Breast epithelium (tissue), 4 donors: ENCODE measurements at regions not wholly inside any gene's neighbourhood (a gene's known extent, or its start where the extent isn't known, plus 50 kb on each side); places are given as distances from the start of the nearest gene placed in this dataset.

ENCODE experiments used
- DNase-seq, 2 donors: peaks; one replicate each; pipeline ENCODE4 v3.0.0-alpha.2; 2019; ENCODE audit warnings: low spot score in 2 of 2
- H3K27ac ChIP-seq, 2 donors: fragments of 200-600 bp; sonication (generic) in 1 of 2; one replicate each; pipeline ENCODE4 v1.5.1; 2016 to 2019; ENCODE audit warnings: mild to moderate bottlenecking in 1 of 2
- H3K27me3 ChIP-seq, 2 donors: fragments of 200-600 bp; sonication (generic) in 1 of 2; one replicate each; pipeline versions ENCODE4 v1.5.1 to v1.6.0; 2017 to 2019; ENCODE audit warnings: control low read depth in 1 of 2, mild to moderate bottlenecking in 1 of 2
- H3K36me3 ChIP-seq: fragments of 200-600 bp; one replicate; pipeline ENCODE4 v1.5.1; 2019
- H3K4me1 ChIP-seq, 2 donors: fragments of 200-600 bp; sonication (generic); one replicate each; pipeline ENCODE4 v1.5.1; 2016 to 2019; ENCODE audit warnings: control low read depth in 1 of 2
- H3K4me3 ChIP-seq, 3 donors: fragments of 200-600 bp; sonication (generic); 1 replicate in 2 of 3; 2 replicates in 1 of 3; pipeline ENCODE4 v1.5.1; 2016 to 2019; ENCODE audit warnings: mild to moderate bottlenecking in 3 of 3, moderate library complexity in 2 of 3
- H3K9me3 ChIP-seq, 2 donors: fragments of 200-600 bp; sonication (generic) in 1 of 2; one replicate each; pipeline ENCODE4 v1.5.1; 2016 to 2019; ENCODE audit warnings: control low read depth in 1 of 2
- CTCF ChIP-seq, 3 donors: fragments of 450-650 bp; IDR thresholded peaks; one replicate each; pipeline ENCODE4 v1.5.1; 2016 to 2017; ENCODE audit warnings: antibody characterized with exemption in 3 of 3, mild to moderate bottlenecking in 3 of 3, moderate library complexity in 3 of 3
- POLR2A ChIP-seq: fragments of 450-650 bp; IDR thresholded peaks from one replicate; pipeline ENCODE4 v1.6.1; 2016; ENCODE audit warnings: antibody characterized with exemption, mild to moderate bottlenecking, moderate library complexity
- POLR2AphosphoS5 ChIP-seq, 3 donors: sonication (generic); formaldehyde crosslinking; IDR thresholded peaks; one replicate each; pipeline ENCODE4 v1.6.1; 2017; ENCODE audit warnings: antibody characterized with exemption in 3 of 3
- intact Hi-C: fragments of 100-400 bp; cut with DNase I; formaldehyde crosslinking; loops from one replicate; pipeline ENCODE4 v1.15.1; 2023; ENCODE audit warnings: low total_unique reads

DNA sequence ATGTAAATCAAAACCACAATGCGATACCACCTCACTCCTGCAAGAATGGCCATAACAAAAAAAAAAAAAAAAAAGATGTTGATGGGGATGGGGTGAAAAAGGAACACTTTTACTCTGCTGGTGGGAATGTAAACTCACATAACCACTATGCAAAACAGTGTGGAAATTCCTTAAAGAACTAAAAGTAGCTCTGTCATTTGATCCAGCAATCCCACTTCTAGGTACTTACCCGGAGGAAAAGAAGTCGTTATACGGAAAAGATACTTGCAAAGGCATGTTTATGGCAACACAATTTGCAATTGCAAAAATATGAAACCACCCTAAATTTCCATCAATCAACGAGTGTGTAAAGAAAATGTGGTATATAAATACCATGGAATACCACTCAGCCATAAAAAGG, 205.0 kb downstream of the TENT4A start:
- TF ChIP-seq POLR2AphosphoS5 (IDR thresholded peaks at IDR 0.05) = no peak
- no peak for TF ChIP-seq CTCF (IDR thresholded peaks at IDR 0.05)
- no peak for TF ChIP-seq POLR2A
- intact Hi-C loops = no loop called here
- Histone ChIP-seq H3K4me1 (no peaks in the 10 kb centered on the region), H3K9me3 (no peaks in the 10 kb centered on the region), H3K4me3 (no peak overlapping the region), H3K36me3 (no peaks in the 10 kb centered on the region), H3K27me3 (no peaks in the 10 kb centered on the region), H3K27ac (no peak overlapping the region)
- no peak for DNase-seq

DNA sequence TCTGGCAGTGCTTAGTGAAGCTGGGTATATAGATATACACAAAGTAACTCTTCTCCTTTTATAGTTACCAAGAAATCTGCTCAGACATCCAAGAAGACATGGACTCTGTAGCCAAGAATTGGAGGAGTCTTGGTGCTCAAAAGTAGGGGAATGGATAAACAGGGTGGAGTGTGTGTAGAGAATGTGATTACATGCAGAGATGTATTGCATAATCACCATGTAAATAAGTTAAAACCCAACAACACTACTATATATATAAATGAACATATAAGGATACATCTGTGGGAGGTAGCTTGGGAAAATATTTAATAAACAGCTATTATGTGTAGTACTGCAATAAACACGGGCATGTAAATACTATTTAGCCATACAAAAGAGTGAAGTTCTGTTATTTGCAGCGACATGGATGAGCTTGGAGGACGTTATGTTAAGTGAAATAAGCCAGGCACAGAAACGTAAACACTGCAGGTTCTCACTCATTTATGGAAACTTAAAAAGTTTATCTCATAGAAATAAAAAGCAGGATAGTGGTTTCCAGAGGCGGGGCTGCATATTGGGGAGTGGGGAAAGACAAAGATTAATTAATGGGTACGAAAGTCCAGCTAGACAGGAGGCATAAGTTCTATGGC, 207.5 kb downstream of the TENT4A start:
- Histone ChIP-seq H3K9me3 (no peaks in the 10 kb centered on the region), H3K27ac (no peak overlapping the region), H3K36me3 (no peaks in the 10 kb centered on the region), H3K4me3 (no peak overlapping the region), H3K4me1 (no peaks in the 10 kb centered on the region), H3K27me3 (no peaks in the 10 kb centered on the region)
- TF ChIP-seq POLR2AphosphoS5 (IDR thresholded peaks at IDR 0.05) = no peak
- TF ChIP-seq POLR2A = no peak
- TF ChIP-seq CTCF (IDR thresholded peaks at IDR 0.05) = no peak
- DNase-seq = no peak
- intact Hi-C loops = no loop called here

DNA sequence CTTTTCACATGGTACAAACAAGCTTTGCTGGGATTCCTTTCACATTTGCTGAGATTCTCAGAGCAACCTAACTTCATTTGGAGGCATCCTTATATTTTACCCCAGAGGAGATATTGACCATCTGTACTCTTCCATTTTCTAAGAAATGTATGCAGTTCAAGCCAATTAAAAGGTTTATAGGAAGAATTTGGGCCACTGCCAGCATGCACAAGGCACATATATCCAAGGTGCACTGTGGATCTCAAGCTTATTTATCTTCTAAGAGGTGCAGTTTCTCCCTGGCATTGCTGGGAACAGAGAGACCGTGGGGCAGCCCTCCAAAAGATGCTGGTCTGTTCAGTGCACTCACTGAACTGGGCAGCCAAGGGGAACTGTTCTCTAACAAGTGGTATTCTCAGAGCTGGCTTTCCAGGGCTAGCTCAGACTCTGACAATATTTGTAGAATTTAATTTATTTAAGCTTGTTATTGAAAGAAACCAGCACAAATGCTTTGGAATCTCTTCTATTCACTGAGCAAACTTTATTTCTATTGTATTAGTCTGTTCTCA, 213.3 kb downstream of the TENT4A start:
- TF ChIP-seq CTCF (IDR thresholded peaks at IDR 0.05) (no peak), POLR2AphosphoS5 (IDR thresholded peaks at IDR 0.05) (no peak), POLR2A (no peak)
- H3K4me1 ChIP-seq = no peaks in the 10 kb centered on the region
- intact Hi-C loops = no loop called here

DNA sequence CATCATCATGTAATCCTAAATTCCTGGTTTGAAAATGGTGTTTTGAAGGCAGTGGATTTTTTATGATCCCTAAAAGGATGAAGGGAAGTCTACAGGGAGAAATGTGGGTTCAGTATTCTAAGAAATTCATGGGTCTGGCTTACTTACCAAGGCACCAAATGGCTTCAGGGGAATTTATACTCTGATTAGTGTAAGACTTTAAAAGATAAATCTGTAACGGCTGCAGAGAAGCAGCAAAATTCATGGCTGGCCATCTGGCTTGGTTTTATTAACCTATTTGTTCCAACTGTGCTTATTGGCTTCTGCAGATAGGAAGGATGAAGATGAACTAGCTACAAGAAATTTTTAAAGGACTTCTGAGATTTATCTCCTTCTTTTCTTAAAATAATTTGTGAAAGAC, 222.8 kb downstream of the TENT4A start:
- no peak for DNase-seq
- no peak for TF ChIP-seq POLR2A
- no peak for TF ChIP-seq CTCF (IDR thresholded peaks at IDR 0.05)
- TF ChIP-seq POLR2AphosphoS5 (IDR thresholded peaks at IDR 0.05) = no peak
- intact Hi-C loops = no loop called here
- Histone ChIP-seq H3K27me3 (peaks cover 0 to 4% of the 10 kb centered on the region in 2 donors), H3K27ac (no peak overlapping the region), H3K9me3 (no peaks in the 10 kb centered on the region), H3K4me3 (no peak overlapping the region), H3K36me3 (no peaks in the 10 kb centered on the region), H3K4me1 (no peaks in the 10 kb centered on the region)

More for the DNA sequence above, 213.3 kb downstream of the TENT4A start:
- no peaks in the 10 kb centered on the region for H3K36me3 ChIP-seq
- H3K4me3 ChIP-seq = no peak overlapping the region
- H3K9me3 ChIP-seq = no peaks in the 10 kb centered on the region
- DNase-seq = no peak
- no peak overlapping the region for H3K27ac ChIP-seq
- no peaks in the 10 kb centered on the region for H3K27me3 ChIP-seq

GRCh38 chr5:6937677-6938076, 224.4 kb downstream of the TENT4A start:
- Histone ChIP-seq H3K9me3 (no peaks in the 10 kb centered on the region), H3K36me3 (no peaks in the 10 kb centered on the region), H3K4me1 (no peaks in the 10 kb centered on the region), H3K27me3 (peaks cover 0 to 4% of the 10 kb centered on the region in 2 donors), H3K27ac (no peak overlapping the region), H3K4me3 (no peak overlapping the region)
- no peak for DNase-seq
- TF ChIP-seq POLR2AphosphoS5 (IDR thresholded peaks at IDR 0.05) = no peak
- no peak for TF ChIP-seq POLR2A
- intact Hi-C loops = no loop called here
